ENCODE measurements at regions not wholly inside any gene's neighbourhood (a gene's known extent, or its start where the extent isn't known, plus 50 kb on each side); places are given as distances from the start of the nearest gene placed in this dataset.

GRCh38 chr3:8366219-8366810, 135.3 kb upstream of the LMCD1 start:
- DNase-seq, result no peak

- no peak for DNase-seq
Observed at GRCh38 chr3:8368598-8368997, 133.0 kb upstream of the LMCD1 start.

GRCh38 chr3:8369638-8370037, 132.0 kb upstream of the LMCD1 start:
- no peak for DNase-seq

- no peak for DNase-seq
Observed at GRCh38 chr3:8371085-8371551, 130.5 kb upstream of the LMCD1 start.

GRCh38 chr3:8371960-8372463, 129.6 kb upstream of the LMCD1 start:
- no peak for DNase-seq

- DNase-seq, result no peak
Observed at GRCh38 chr3:8380904-8381704, 120.5 kb upstream of the LMCD1 start.

GRCh38 chr3:8385848-8386620, 115.6 kb upstream of the LMCD1 start:
- no peak for DNase-seq

- DNase-seq, result no peak
Observed at GRCh38 chr3:8387571-8387970, 114.1 kb upstream of the LMCD1 start.

- no peak for DNase-seq
Observed at GRCh38 chr3:8399686-8400085, 101.9 kb upstream of the LMCD1 start.

GRCh38 chr3:8400911-8401310, 100.7 kb upstream of the LMCD1 start:
- DNase-seq, result no peak

GRCh38 chr3:8403996-8404395, 97.6 kb upstream of the LMCD1 start:
- DNase-seq, result no peak

GRCh38 chr3:8405144-8405543, 96.5 kb upstream of the LMCD1 start:
- DNase-seq, result no peak

GRCh38 chr3:8406479-8406878, 95.1 kb upstream of the LMCD1 start:
- DNase-seq, result no peak

GRCh38 chr3:8413337-8413926, 88.2 kb upstream of the LMCD1 start:
- DNase-seq, result no peak

- no peak for DNase-seq
Observed at GRCh38 chr3:8416965-8417364, 84.7 kb upstream of the LMCD1 start.

GRCh38 chr3:8420612-8421011, 81.0 kb upstream of the LMCD1 start:
- DNase-seq, result no peak

GRCh38 chr3:8421267-8421666, 80.4 kb upstream of the LMCD1 start:
- DNase-seq, result no peak

GRCh38 chr3:8421711-8422110, 79.9 kb upstream of the LMCD1 start:
- no peak for DNase-seq

- no peak for DNase-seq
Observed at GRCh38 chr3:8423307-8423706, 78.3 kb upstream of the LMCD1 start.

- no peak for DNase-seq
Observed at GRCh38 chr3:8424281-8424680, 77.3 kb upstream of the LMCD1 start.

- no peak for DNase-seq
Observed at GRCh38 chr3:8436661-8437287, 64.8 kb upstream of the LMCD1 start.

GRCh38 chr3:8438507-8439079, 63.0 kb upstream of the LMCD1 start:
- DNase-seq, result no peak
